NCI-H524 (cell line): ENCODE measurements at regions not wholly inside any gene's neighbourhood (a gene's known extent, or its start where the extent isn't known, plus 50 kb on each side); places are given as distances from the start of the nearest gene placed in this dataset.
"Not testable (repeated sequence)": the region's sequence is repeated elsewhere in the genome, so short reads cannot be mapped to it uniquely, and the experiment has no call there.

ENCODE experiments used
- DNase-seq, 2 experiments: peaks; one replicate each; lab custom pipeline; 2025; lab: John Stamatoyannopoulos, UW

- no peak for DNase-seq
Observed at GRCh38 chr13:66154354-66154753, 1075.8 kb downstream of the PCDH9 start.

- DNase-seq: no peak
Observed at GRCh38 chr13:66152596-66152995, 1077.5 kb downstream of the PCDH9 start.

DNA sequence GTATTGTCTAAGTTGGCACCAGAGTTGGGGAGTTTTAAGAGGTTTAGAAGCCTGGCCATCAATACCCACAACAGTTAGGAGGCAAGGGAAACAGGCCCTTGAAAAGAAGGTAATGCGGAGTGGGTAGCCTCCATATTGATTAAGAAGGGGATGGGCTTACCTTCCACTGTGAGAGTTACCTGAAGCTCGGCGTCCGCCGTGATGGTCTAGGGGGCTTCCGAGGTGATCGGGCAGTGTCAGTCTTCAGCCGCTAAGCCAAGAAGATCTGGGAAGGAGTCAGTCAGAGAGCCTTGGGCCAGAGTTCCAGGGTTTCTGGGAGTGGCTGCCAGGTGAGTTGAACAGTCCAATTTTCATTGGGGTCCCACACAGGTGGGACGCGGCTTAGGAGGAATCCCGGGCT lies 1085.8 kb downstream of the PCDH9 start:
- DNase-seq: not testable (repeated sequence)

GRCh38 chr13:66139701-66140100 lies 1090.4 kb downstream of the PCDH9 start:
- DNase-seq: no peak

DNA sequence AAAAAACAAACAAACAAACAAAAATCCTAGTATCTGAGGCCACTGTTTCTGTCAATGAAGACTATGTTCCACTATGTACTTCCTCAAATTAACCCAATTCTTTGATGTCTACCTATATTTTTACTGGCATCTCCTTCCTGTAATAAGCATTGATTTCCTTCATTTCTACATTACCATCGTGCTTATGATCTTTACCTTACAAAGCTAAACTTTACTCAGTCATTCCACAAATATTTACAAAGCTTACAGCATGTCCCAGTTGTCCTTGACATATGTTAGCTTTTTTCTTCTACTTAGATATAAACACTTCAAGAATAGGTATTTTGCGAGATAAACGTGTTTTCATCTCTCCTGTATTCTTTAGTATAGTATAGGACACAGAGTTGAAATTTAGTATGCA lies 1090.9 kb downstream of the PCDH9 start:
- DNase-seq: no peak

- DNase-seq: peak; percentile 12 to 62
Observed at GRCh38 chr13:66138172-66138811, 1091.8 kb downstream of the PCDH9 start.

DNA sequence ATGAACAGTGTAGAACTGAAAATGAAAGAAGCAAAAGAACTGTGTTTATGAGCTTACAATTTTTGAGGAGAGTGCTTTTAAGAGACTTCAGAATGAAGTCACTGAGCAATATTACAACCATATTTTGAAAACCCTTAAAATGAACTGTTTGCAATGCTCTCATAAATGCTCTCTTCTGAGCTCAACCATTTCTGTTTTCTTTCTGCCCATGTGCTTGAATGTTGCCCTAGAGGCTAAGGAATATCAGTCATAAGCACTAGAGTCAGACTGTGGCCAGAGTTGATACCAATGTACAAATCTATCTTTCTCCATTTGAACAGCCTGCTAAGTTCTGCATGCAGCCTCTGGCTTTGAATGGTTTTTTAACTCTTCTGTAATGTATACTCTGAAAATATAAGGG lies 1092.8 kb downstream of the PCDH9 start:
- DNase-seq: no peak

- no peak for DNase-seq
Observed at GRCh38 chr13:66128692-66129269, 1101.4 kb downstream of the PCDH9 start.

DNA sequence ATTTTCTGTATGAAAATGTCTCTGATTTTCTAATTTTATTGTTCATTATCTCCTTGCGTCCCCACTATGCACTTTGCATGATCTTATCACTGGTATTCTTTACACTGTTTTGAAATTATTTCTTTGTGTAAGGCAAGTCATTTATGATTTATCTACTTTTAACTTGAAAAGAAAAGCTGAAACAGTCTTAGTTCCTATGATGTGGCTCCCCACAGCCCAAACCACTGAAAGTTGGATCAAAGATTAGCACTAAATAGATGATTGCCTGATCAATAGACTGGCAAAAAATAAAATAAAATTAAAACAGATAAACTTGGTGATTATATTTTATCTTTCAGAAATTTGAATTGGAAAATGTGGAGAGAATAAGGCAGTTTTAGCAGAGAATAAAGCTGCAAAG lies 1101.9 kb downstream of the PCDH9 start:
- DNase-seq: no peak

- DNase-seq: no peak
Observed at GRCh38 chr13:66117563-66117962, 1112.6 kb downstream of the PCDH9 start.

DNA sequence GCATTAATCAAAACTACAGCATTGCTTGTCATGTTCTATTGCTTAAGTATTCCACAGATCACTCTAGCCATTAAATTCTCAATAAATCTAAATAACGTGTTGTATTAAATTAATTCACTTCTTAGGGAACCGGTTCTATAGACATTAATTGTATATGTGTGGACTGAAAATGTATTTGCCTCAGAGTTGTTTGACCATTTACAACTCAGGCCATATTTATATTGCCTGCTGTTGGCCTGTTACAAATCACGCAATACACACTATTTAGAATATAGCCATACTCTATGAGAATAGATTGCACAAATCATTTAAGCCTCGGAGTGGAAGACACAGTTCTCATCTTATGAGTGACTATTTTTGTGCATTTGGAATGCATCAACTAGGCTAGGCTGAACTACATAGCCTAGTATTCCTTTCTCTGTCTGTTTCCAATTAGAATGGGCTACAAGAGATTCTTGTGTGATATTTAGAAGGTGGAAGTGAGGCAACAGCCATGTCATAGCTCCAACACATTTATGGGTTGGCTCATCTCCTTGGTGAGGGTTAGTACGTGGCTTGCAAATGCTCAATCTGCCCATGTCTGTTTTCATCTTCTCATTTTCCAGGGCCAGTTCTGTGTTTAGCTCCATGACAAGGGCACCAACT lies 1116.1 kb downstream of the PCDH9 start:
- no peak for DNase-seq

GRCh38 chr13:66111628-66112027 lies 1118.5 kb downstream of the PCDH9 start:
- DNase-seq: no peak

- no peak for DNase-seq
Observed at GRCh38 chr13:66106246-66106645, 1123.9 kb downstream of the PCDH9 start.

DNA sequence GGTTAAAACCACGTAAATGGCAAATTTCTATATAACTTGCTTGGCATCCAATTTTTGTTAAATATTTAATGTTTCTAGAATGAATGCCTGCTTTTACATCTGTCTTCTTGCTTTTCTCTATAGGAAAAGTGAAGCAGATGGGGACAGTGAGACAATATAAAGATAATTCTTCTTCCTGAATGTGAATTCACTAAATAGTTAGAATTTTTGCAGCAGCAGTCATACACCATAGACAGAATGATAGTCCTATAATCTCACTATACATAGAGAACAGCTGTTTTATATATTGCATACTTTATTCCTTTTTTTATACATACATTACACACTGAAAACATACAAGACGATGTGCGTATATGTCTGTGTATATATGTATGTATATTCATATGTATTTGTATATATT lies 1127.3 kb downstream of the PCDH9 start:
- DNase-seq: no peak

- DNase-seq: no peak
Observed at GRCh38 chr13:66099825-66100224, 1130.3 kb downstream of the PCDH9 start.

DNA sequence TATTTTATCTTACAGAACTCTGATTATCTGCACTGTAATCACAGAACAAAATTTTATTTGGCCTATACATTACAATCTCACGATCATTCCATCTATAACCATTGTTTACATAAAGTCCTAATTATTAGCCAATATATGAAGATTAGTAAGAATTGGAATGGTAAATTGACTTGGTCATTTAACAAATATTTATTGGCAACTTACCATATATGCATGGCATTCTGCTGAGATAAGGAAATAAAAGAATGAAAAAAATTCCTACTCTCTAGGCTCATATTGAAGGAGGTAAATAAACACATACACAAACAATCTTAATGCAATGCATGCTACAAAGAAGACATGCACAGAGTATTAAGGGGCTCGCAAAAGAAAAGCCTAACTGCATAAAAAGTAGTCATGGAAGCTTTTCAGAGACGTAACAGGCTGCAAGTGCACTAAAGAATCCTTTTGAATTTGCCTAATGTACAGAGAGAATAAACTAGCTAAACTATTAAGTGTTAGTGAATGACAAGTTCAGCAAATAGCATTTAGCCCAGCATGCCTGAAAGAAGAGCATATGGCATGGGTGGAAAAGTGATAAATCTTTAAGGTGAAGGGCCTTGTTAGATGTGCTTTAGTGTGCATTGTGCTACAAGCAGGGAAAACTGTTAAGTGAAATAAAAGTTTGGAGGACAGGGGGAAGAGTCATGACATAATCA lies 1131.1 kb downstream of the PCDH9 start:
- peak in 1 of 2 experiments; percentile 53 for DNase-seq

GRCh38 chr13:66089711-66090110 lies 1140.4 kb downstream of the PCDH9 start:
- DNase-seq: no peak

DNA sequence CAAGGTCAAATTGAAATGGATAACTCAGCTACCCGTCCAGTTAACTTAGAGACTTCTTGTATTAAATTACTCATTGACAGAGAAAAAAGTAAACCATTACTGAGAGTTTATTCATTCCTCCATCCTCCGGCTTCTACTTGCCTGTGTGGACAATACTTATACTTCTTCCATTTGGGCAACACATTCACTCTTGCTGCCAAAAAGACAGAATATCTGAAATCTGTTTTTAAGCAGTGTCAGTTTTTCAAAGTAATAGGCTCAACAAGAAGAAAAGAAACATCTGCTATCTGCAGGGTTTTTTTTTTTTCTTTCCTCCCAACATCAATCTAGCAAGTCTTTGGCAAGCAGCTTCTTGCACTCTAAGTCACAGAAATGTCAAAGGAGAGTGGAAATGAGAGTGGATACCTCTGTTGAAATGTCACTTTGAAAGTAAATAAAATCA lies 1142.8 kb downstream of the PCDH9 start:
- no peak for DNase-seq

DNA sequence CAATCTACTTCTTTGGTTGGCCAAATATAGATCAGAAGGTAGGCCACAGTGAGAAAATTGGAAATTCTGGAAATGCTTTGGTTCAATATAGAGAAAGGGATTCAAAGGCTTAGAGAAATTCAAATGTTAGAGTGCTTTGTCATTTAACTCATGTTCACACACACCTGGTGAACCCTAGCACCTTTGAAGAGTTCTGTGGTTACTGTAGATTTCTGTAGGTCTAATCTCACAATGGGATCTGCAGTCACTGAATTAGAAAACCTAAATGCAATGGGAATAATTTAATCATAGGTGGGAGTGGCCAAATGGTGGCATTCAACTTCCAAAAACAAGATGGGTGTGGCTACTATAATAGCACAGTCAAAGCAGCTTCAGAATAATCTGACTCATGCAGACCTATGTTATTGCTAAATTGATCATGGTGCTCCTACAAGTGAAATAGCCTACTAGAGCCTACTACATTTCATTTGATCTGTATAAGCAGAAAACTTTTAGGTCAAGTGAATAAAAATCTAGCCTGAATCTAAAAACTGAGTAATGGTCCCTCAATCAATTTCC lies 1152.9 kb downstream of the PCDH9 start:
- DNase-seq: no peak

DNA sequence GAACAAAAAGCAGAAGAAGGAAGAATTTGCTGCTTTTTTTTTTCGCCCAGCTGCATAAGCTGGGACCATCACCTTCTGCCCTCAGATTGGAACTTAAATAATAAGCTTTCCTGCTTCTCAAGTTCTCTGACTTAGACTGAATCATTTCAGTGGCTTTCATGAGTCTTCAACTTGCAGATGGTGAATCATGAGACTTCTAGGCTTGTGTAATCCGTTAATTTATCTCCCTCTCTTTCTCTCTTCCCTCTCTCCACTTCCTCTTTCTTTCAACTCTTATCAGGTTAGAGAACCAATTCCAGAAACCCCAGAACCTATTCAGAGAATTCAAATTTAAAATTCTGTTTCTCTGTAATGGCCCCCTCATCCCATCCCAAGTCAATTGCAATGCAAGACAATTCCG lies 1153.7 kb downstream of the PCDH9 start:
- DNase-seq: no peak

DNA sequence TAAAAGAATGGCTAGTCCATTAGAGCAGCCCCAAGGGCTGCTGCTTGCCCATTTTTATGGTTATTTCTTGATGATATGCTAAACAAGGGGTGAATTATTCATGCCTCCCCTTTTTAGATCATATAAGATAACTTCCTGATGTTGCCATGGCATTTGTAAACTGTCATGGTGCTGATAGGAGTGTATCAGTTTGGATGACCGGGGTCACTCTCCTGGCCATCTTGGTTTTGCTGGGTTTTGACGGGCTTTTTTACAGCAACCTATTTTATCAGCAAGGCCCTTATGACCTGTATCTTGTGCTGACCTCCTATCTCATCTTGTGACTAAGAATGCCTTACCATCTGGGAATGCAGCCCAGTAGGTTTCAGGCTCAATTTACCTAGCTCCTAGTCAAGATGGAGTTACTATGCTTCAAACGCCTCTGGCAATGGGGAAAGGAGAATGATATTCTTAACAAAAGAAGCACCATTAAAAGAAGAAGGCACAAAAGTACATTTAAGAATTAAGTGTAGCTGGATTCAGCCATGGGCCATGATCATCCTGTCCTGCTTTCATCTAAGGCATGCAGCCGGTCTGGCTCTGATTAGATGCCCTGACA lies 1156.0 kb downstream of the PCDH9 start:
- DNase-seq: no peak

GRCh38 chr13:66072097-66072496 lies 1158.0 kb downstream of the PCDH9 start:
- not testable (repeated sequence) for DNase-seq
